MM.1S (cell line): ENCODE measurements at regions not wholly inside any gene's neighbourhood (a gene's known extent, or its start where the extent isn't known, plus 50 kb on each side); places are given as distances from the start of the nearest gene placed in this dataset.

ENCODE experiments used
- DNase-seq: peaks from one replicate; pipeline ENCODE4 v3.0.0-alpha.2; 2015
- H2AFZ ChIP-seq: fragments of 300-600 bp; sonication (generic); 2 replicates; pipeline ENCODE4 v1.6.0; 2016; ENCODE audit warnings: antibody characterized with exemption, low read length
- H3F3A ChIP-seq: fragments of 300-600 bp; sonication (generic); 2 replicates; pipeline ENCODE4 v1.6.1; 2016; ENCODE audit warnings: mild to moderate bottlenecking, antibody characterized with exemption, low read length, moderate library complexity, mixed read lengths; ENCODE audit not compliant: insufficient read depth
- H3K27ac ChIP-seq: fragments of 300-600 bp; sonication (generic); 2 replicates; pipeline ENCODE4 v1.5.1; 2016; ENCODE audit warnings: mild to moderate bottlenecking, low read length
- H3K27me3 ChIP-seq: fragments of 300-600 bp; sonication (generic); replicated peaks from 2 replicates; pipeline ENCODE4 v1.6.0; 2016; ENCODE audit warnings: low read length; ENCODE audit not compliant: insufficient read depth
- H3K36me3 ChIP-seq: fragments of 300-600 bp; sonication (generic); replicated peaks from 2 replicates; pipeline ENCODE4 v1.6.1; 2016; ENCODE audit warnings: mild to moderate bottlenecking, low read length, mixed read lengths; ENCODE audit not compliant: insufficient read depth
- H3K4me1 ChIP-seq: fragments of 300-600 bp; sonication (generic); 2 replicates; pipeline ENCODE4 v1.6.1; 2016; ENCODE audit warnings: low read length, mixed read lengths
- H3K4me2 ChIP-seq: fragments of 300-600 bp; sonication (generic); 2 replicates; pipeline ENCODE4 v1.6.0; 2016; ENCODE audit warnings: low read depth, low read length
- H3K4me3 ChIP-seq: fragments of 300-600 bp; sonication (generic); 2 replicates; pipeline ENCODE4 v1.5.1; 2016; ENCODE audit warnings: low read length, mixed read lengths
- H3K79me2 ChIP-seq: fragments of 300-600 bp; sonication (generic); 2 replicates; pipeline ENCODE4 v1.6.1; 2016; ENCODE audit warnings: mixed run types, low read length, mixed read lengths
- H3K9ac ChIP-seq: fragments of 300-600 bp; sonication (generic); 2 replicates; pipeline ENCODE4 v1.6.1; 2016; ENCODE audit warnings: low read length, mixed read lengths
- H3K9me2 ChIP-seq: fragments of 300-600 bp; sonication (generic); replicated peaks from 2 replicates; pipeline ENCODE4 v1.6.1; 2016; ENCODE audit warnings: mild to moderate bottlenecking, low read length, mixed read lengths; ENCODE audit not compliant: insufficient read depth
- H3K9me3 ChIP-seq: fragments of 300-600 bp; sonication (generic); replicated peaks from 2 replicates; pipeline ENCODE4 v1.6.1; 2016; ENCODE audit warnings: mild to moderate bottlenecking, low read length, mixed read lengths; ENCODE audit not compliant: insufficient read depth
- H4K20me1 ChIP-seq: fragments of 300-600 bp; sonication (generic); 2 replicates; pipeline ENCODE4 v1.6.1; 2016; ENCODE audit warnings: mild to moderate bottlenecking, low read length, moderate library complexity, mixed read lengths; ENCODE audit not compliant: insufficient read depth
- CTCF ChIP-seq: fragments of 300-600 bp; sonication (generic); IDR thresholded peaks from 2 replicates; pipeline ENCODE4 v1.5.1; 2016; ENCODE audit warnings: antibody characterized with exemption, low read length, mixed read lengths
- EZH2 ChIP-seq: fragments of 300-600 bp; sonication (generic); optimal IDR thresholded peaks from 2 replicates; pipeline ENCODE3; 2017; ENCODE audit warnings: low read depth, mild to moderate bottlenecking, antibody characterized with exemption, low read length, mixed read lengths
- EZH2phosphoT487 ChIP-seq: fragments of 300-600 bp; sonication (generic); IDR thresholded peaks from 2 replicates; pipeline ENCODE4 v1.6.1; 2018; ENCODE audit warnings: antibody characterized with exemption, low read length

GRCh38 chr22:22714600-22715335 is 70.4 kb downstream of the GGTLC2 start:
- Histone ChIP-seq H3K4me3 (no peak overlapping the region), H3K9me2 (no peaks in the 10 kb centered on the region), H2AFZ (no peak overlapping the region), H3K79me2 (no peaks in the 10 kb centered on the region), H3K27ac (peak overlapping the region; percentile 10; the same call in 1 of the 2 replicates), H3K4me1 (peaks cover 19% of the 10 kb centered on the region), H3K27me3 (no peaks in the 10 kb centered on the region), H3K9ac (no peak overlapping the region), H3K4me2 (no peak overlapping the region), H3F3A (no peaks in the 10 kb centered on the region), H3K9me3 (no peaks in the 10 kb centered on the region), H4K20me1 (no peaks in the 10 kb centered on the region), H3K36me3 (no peaks in the 10 kb centered on the region)
- no peak for DNase-seq
- no peak for TF ChIP-seq EZH2
- TF ChIP-seq CTCF: no peak
- no peak for TF ChIP-seq EZH2phosphoT487

DNA sequence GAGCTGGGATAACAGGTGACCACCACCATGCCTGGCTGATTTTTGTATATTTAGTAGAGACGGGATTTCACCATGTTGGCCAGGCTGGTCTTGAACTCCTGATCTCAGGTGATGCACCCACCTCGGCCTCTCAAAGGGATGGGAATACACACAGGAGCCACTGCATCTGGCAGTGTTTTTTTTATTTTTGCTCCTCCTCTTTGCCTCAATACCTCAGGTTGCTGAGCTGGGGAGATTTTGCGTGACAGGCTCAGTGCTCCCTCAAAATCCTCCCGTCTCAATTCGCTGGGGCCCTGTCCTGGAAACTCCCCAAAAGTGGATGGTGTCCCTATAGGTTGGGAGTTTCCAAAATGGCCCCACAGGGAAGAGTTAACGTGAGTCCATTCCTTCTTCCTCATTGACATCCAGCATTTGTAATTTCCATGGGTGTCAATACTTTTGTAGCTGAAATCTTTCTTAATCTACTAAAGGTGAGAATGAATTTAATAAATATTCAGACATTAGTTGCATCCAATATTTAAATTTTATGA is 71.8 kb downstream of the GGTLC2 start:
- Histone ChIP-seq H3F3A (peaks cover 11% of the 10 kb centered on the region), H3K79me2 (no peaks in the 10 kb centered on the region), H2AFZ (no peak overlapping the region), H3K9ac (no peak overlapping the region), H3K9me2 (no peaks in the 10 kb centered on the region), H3K27ac (no peak overlapping the region), H3K27me3 (no peaks in the 10 kb centered on the region), H3K4me3 (no peak overlapping the region), H3K9me3 (no peaks in the 10 kb centered on the region), H3K36me3 (no peaks in the 10 kb centered on the region), H3K4me2 (no peak overlapping the region), H4K20me1 (no peaks in the 10 kb centered on the region), H3K4me1 (peaks cover 31% of the 10 kb centered on the region)
- TF ChIP-seq CTCF (no peak), EZH2phosphoT487 (no peak)
- no peak for DNase-seq

DNA sequence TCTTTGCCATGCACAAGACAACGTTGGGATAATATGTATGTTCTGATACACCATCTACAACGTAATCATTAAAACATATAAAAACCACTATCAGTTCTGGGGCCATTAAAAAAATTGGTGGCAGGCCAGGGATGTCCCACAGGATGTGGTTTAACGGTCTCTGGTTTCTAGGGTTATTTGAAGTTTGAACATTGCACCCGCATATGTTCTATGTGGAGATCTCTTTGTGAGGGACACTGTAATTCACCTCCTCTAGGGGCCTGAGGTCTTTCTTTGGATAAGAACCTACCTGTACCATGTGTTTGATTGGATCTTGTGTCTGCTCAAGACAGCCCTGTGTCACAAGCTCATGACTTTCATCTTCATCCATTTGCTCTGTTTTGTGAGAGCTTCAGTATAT is 73.2 kb downstream of the GGTLC2 start:
- H3K4me2 ChIP-seq: no peak overlapping the region

More for the DNA sequence above, 73.2 kb downstream of the GGTLC2 start:
- H3K9ac ChIP-seq: no peak overlapping the region
- H2AFZ ChIP-seq: no peak overlapping the region
- no peaks in the 10 kb centered on the region for H4K20me1 ChIP-seq
- no peaks in the 10 kb centered on the region for H3K79me2 ChIP-seq
- H3F3A ChIP-seq: peaks cover 18% of the 10 kb centered on the region
- TF ChIP-seq EZH2 (no peak), EZH2phosphoT487 (no peak), CTCF (no peak)
- DNase-seq: no peak
- no peak overlapping the region for H3K27ac ChIP-seq
- H3K4me1 ChIP-seq: peaks cover 42% of the 10 kb centered on the region
- no peaks in the 10 kb centered on the region for H3K27me3 ChIP-seq
- no peaks in the 10 kb centered on the region for H3K9me3 ChIP-seq
- no peaks in the 10 kb centered on the region for H3K36me3 ChIP-seq
- H3K9me2 ChIP-seq: no peaks in the 10 kb centered on the region
- H3K4me3 ChIP-seq: no peak overlapping the region
